ENCODE measurements at regions not wholly inside any gene's neighbourhood (a gene's known extent, or its start where the extent isn't known, plus 50 kb on each side); places are given as distances from the start of the nearest gene placed in this dataset.
"Not testable (repeated sequence)": the region's sequence is repeated elsewhere in the genome, so short reads cannot be mapped to it uniquely, and the experiment has no call there.

DNA sequence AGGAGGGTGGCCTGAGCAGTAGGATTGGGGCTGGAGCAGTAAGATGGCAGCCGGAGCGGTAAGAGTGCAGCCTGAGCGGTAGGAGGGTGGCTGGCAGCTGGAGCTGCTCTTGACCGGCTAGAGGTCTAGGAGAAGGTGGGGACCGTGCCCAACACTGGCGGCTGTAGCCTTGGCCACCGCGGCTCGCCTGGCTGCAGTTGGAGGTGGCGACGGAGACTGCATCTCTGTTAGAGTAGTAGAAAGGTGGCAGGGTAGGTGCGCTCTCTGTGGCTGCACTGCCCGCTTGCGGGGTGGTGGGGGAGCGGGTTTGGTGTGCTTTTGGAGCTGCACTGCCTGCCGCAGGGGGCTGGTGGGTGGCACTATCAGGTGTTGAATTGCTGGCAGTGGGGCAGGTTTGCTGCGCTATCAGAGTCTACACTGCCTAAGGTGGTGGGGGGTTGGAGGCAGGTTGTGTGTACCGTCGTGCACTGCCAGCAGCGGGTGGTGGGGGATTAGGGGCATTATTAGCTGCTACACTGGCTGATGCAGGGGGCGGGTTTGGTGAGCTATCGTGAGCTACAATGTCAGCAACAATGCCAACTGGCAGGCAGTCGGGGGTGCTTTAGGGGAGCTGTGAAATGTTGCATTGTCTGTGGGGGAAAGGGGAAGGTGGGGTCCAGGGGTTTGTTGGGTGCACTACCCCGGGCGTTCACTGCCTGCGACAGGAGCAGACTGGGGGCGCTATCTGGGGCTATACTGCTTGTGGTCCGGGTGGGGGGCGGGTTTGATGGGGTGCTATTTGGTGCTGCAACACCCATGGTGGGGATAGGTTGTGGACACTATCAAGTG, 4461.3 kb upstream of the OR11H1 start:
- no peaks in the 10 kb centered on the region for H3K4me1 ChIP-seq (ENCODE audit: control insufficient read depth in 1 of 2, insufficient read depth in 2 of 2, low read length in 2 of 2)
- H2AFZ ChIP-seq (ENCODE audit: insufficient read depth, low read depth, low read length, poor library complexity, severe bottlenecking): no peak overlapping the region
- H3K4me3 ChIP-seq (replicated peaks in 1 of 3; ENCODE audit: low read depth in 2 of 3, low read length in 3 of 3): peak overlapping the region in 1 of 3 experiments; percentile 34
- TF ChIP-seq, protein P1, sequence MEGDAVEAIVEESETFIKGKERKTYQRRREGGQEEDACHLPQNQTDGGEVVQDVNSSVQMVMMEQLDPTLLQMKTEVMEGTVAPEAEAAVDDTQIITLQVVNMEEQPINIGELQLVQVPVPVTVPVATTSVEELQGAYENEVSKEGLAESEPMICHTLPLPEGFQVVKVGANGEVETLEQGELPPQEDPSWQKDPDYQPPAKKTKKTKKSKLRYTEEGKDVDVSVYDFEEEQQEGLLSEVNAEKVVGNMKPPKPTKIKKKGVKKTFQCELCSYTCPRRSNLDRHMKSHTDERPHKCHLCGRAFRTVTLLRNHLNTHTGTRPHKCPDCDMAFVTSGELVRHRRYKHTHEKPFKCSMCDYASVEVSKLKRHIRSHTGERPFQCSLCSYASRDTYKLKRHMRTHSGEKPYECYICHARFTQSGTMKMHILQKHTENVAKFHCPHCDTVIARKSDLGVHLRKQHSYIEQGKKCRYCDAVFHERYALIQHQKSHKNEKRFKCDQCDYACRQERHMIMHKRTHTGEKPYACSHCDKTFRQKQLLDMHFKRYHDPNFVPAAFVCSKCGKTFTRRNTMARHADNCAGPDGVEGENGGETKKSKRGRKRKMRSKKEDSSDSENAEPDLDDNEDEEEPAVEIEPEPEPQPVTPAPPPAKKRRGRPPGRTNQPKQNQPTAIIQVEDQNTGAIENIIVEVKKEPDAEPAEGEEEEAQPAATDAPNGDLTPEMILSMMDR (IDR thresholded peaks at IDR 0.05): no peak
- 81% methylated on average over 29 of the region's 29 CpGs for WGBS (ENCODE audit: insufficient coverage)
- no peaks in the 10 kb centered on the region for H3K36me3 ChIP-seq (replicated peaks in 1 of 2; ENCODE audit: control insufficient read depth in 1 of 2, insufficient read depth in 2 of 2, low read length in 2 of 2)
- Mint-ChIP-seq H3K27me3 (ENCODE audit: low read depth in 3 of 3) (no peaks in the 10 kb centered on the region), H3K9me3 (peaks cover 37 to 52% (median 46%) of the 10 kb centered on the region in 7 donors), H3K4me3 (no peak overlapping the region), H3K36me3 (no peaks in the 10 kb centered on the region), H3K27ac (no peak overlapping the region), H3K4me1 (no peaks in the 10 kb centered on the region)
- H3K9ac ChIP-seq (ENCODE audit: insufficient read depth, low read length, poor library complexity, severe bottlenecking): no peak overlapping the region
- no peaks in the 10 kb centered on the region for H3K79me2 ChIP-seq (ENCODE audit: insufficient read depth, low read length)
- H3K4me2 ChIP-seq (replicated peaks; ENCODE audit: extremely low read depth, low read length, poor library complexity, severe bottlenecking): no peak overlapping the region
- no peak overlapping the region for H3K27ac ChIP-seq (ENCODE audit: low read depth in 1 of 2, low read length in 2 of 2)
- no peak for DNase-seq
- peaks cover 40 to 41% of the 10 kb centered on the region in 2 donors for H3K9me3 ChIP-seq (replicated peaks in 1 of 2; ENCODE audit: control insufficient read depth in 1 of 2, insufficient read depth in 1 of 2, low read length in 2 of 2)
- H3K27me3 ChIP-seq (ENCODE audit: control insufficient read depth in 2 of 2, insufficient read depth in 2 of 2, low read length in 2 of 2): no peaks in the 10 kb centered on the region
- H4K20me1 ChIP-seq (ENCODE audit: insufficient read depth, low read length): no peaks in the 10 kb centered on the region
- intact Hi-C loops (cut with micrococcal nuclease): no loop called here

DNA sequence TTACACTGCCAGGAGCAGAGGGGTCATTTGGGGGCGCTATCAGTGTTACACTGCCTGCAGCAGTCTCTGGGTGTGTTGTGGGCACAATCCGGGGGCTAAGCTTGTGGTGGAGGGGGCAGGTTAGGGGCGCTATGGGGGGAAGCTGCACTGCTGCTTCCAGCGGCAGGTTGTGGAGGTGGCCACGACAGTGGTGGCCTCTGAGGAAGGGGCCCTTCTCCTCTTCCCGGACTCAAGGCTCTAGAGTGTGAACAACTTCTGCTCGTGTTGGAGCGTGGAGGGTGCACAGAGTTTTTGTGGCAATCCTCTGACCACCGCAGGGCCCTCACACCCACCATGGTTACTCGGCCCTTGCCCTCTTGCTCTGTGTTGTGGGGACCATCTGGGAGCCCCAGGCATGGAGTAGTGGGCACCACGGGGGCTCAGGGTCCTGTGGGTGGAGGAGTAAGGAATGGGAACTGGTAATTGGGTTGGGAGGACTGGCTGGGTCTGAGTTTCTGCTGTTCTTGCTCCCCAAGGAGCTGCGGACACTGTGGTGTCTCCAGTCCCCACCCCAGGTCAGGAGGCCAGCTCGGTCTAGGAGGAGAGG, 4460.6 kb upstream of the OR11H1 start:
- intact Hi-C loops (cut with micrococcal nuclease); H3K36me3 ChIP-seq (replicated peaks in 1 of 2; ENCODE audit: control insufficient read depth in 1 of 2, insufficient read depth in 2 of 2, low read length in 2 of 2); H3K27me3 ChIP-seq (ENCODE audit: control insufficient read depth in 2 of 2, insufficient read depth in 2 of 2, low read length in 2 of 2); H2AFZ ChIP-seq (ENCODE audit: insufficient read depth, low read depth, low read length, poor library complexity, severe bottlenecking); H3K4me3 Mint-ChIP-seq; H3K27me3 Mint-ChIP-seq (ENCODE audit: low read depth in 3 of 3); DNase-seq; H3K79me2 ChIP-seq (ENCODE audit: insufficient read depth, low read length); H3K27ac ChIP-seq (ENCODE audit: low read depth in 1 of 2, low read length in 2 of 2); H3K4me1 ChIP-seq (ENCODE audit: control insufficient read depth in 1 of 2, insufficient read depth in 2 of 2, low read length in 2 of 2); H3K36me3 Mint-ChIP-seq; H3K27ac Mint-ChIP-seq; H3K4me1 Mint-ChIP-seq; H3K9ac ChIP-seq (ENCODE audit: insufficient read depth, low read length, poor library complexity, severe bottlenecking); H4K20me1 ChIP-seq (ENCODE audit: insufficient read depth, low read length); H3K4me2 ChIP-seq (replicated peaks; ENCODE audit: extremely low read depth, low read length, poor library complexity, severe bottlenecking): not testable (repeated sequence)
- Histone ChIP-seq H3K4me3 (replicated peaks in 1 of 3; ENCODE audit: low read depth in 2 of 3, low read length in 3 of 3) (peak overlapping the region in 1 of 3 experiments; percentile 34), H3K9me3 (replicated peaks in 1 of 2; ENCODE audit: control insufficient read depth in 1 of 2, insufficient read depth in 1 of 2, low read length in 2 of 2) (peaks cover 39 to 41% of the 10 kb centered on the region in 2 donors)
- peaks cover 37 to 50% (median 46%) of the 10 kb centered on the region in 7 donors for H3K9me3 Mint-ChIP-seq
- 72% methylated on average over 12 of the region's 13 CpGs for WGBS (ENCODE audit: insufficient coverage)

DNA sequence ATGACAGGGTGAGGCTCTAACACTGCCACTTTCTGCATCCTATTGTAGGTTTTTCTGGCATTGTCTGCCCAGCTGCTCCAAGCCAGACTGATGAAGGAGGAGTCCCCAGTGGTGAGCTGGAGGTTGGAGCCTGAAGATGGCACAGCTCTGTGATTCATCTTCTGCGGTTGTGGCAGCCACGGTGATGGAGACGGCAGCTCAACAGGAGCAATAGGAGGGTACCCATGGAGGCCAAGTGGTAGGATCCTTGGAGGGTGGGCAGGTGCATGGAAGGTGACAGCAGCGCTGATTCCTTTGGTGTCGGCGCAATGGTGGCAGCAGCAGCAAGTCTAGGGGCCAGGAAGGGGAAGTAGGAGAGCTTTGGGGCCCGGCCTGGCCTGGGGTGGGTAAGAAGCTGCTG, 4460.1 kb upstream of the OR11H1 start:
- H3K9ac ChIP-seq (ENCODE audit: insufficient read depth, low read length, poor library complexity, severe bottlenecking); H3K27ac ChIP-seq (ENCODE audit: low read depth in 1 of 2, low read length in 2 of 2); H3K27me3 ChIP-seq (ENCODE audit: control insufficient read depth in 2 of 2, insufficient read depth in 2 of 2, low read length in 2 of 2); H3K4me3 Mint-ChIP-seq; H3K79me2 ChIP-seq (ENCODE audit: insufficient read depth, low read length); H3K36me3 Mint-ChIP-seq; H3K27me3 Mint-ChIP-seq (ENCODE audit: low read depth in 3 of 3); H3K27ac Mint-ChIP-seq; H4K20me1 ChIP-seq (ENCODE audit: insufficient read depth, low read length); H3K36me3 ChIP-seq (replicated peaks in 1 of 2; ENCODE audit: control insufficient read depth in 1 of 2, insufficient read depth in 2 of 2, low read length in 2 of 2); H2AFZ ChIP-seq (ENCODE audit: insufficient read depth, low read depth, low read length, poor library complexity, severe bottlenecking); H3K4me1 Mint-ChIP-seq; intact Hi-C loops (cut with micrococcal nuclease); DNase-seq; H3K4me1 ChIP-seq (ENCODE audit: control insufficient read depth in 1 of 2, insufficient read depth in 2 of 2, low read length in 2 of 2); H3K4me2 ChIP-seq (replicated peaks; ENCODE audit: extremely low read depth, low read length, poor library complexity, severe bottlenecking); H3K4me3 ChIP-seq (replicated peaks in 1 of 3; ENCODE audit: low read depth in 2 of 3, low read length in 3 of 3): not testable (repeated sequence)
- peaks cover 35 to 41% of the 10 kb centered on the region in 2 donors for H3K9me3 ChIP-seq (replicated peaks in 1 of 2; ENCODE audit: control insufficient read depth in 1 of 2, insufficient read depth in 1 of 2, low read length in 2 of 2)
- WGBS (ENCODE audit: insufficient coverage): 79% methylated on average over 6 of the region's 7 CpGs
- peaks cover 37 to 50% (median 43%) of the 10 kb centered on the region in 7 donors for H3K9me3 Mint-ChIP-seq

DNA sequence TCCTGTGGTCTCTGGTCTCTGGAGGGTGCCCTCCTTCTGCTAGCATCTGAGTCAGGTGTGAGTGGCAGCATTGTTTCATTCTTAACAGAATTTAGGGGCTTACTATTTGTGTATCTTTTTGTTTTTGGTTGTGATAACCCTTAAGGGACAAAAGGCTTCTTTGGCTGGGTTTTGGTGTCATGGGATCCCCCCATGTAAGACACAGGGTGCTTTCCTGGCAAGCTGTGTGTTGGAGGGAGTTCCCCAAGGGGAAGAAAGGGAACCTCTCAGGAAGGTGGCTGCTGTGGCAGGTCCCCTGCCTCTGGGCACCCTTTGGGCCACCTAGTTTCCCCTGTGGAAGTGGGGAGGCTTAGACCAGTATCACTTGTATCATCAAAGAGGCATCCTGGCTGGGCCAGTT, 4459.6 kb upstream of the OR11H1 start:
- peaks cover 30 to 40% of the 10 kb centered on the region in 2 donors for H3K9me3 ChIP-seq (replicated peaks in 1 of 2; ENCODE audit: control insufficient read depth in 1 of 2, insufficient read depth in 1 of 2, low read length in 2 of 2)
- not testable (repeated sequence) for H3K36me3 Mint-ChIP-seq

More for the DNA sequence above, 4459.6 kb upstream of the OR11H1 start:
- H3K27ac ChIP-seq (ENCODE audit: low read depth in 1 of 2, low read length in 2 of 2); H3K4me2 ChIP-seq (replicated peaks; ENCODE audit: extremely low read depth, low read length, poor library complexity, severe bottlenecking); H3K4me3 Mint-ChIP-seq; H2AFZ ChIP-seq (ENCODE audit: insufficient read depth, low read depth, low read length, poor library complexity, severe bottlenecking); H3K27me3 Mint-ChIP-seq (ENCODE audit: low read depth in 3 of 3); H3K4me1 ChIP-seq (ENCODE audit: control insufficient read depth in 1 of 2, insufficient read depth in 2 of 2, low read length in 2 of 2); H3K9ac ChIP-seq (ENCODE audit: insufficient read depth, low read length, poor library complexity, severe bottlenecking); H3K36me3 ChIP-seq (replicated peaks in 1 of 2; ENCODE audit: control insufficient read depth in 1 of 2, insufficient read depth in 2 of 2, low read length in 2 of 2); H3K27ac Mint-ChIP-seq; H4K20me1 ChIP-seq (ENCODE audit: insufficient read depth, low read length); H3K4me1 Mint-ChIP-seq; intact Hi-C loops (cut with micrococcal nuclease); H3K79me2 ChIP-seq (ENCODE audit: insufficient read depth, low read length); DNase-seq; H3K4me3 ChIP-seq (replicated peaks in 1 of 3; ENCODE audit: low read depth in 2 of 3, low read length in 3 of 3); H3K27me3 ChIP-seq (ENCODE audit: control insufficient read depth in 2 of 2, insufficient read depth in 2 of 2, low read length in 2 of 2): not testable (repeated sequence)
- peaks cover 34 to 47% (median 41%) of the 10 kb centered on the region in 7 donors for H3K9me3 Mint-ChIP-seq

All from CD14-positive monocyte (primary cell).